LNCaP clone FGC (cell line): ENCODE measurements at regions not wholly inside any gene's neighbourhood (a gene's known extent, or its start where the extent isn't known, plus 50 kb on each side); places are given as distances from the start of the nearest gene placed in this dataset.

ENCODE experiments used
- DNase-seq: peaks from one replicate; pipeline ENCODE4 v3.0.0-alpha.2; 2011; ENCODE audit warnings: low read depth
- H3K4me3 ChIP-seq: 2 replicates; pipeline ENCODE4 v1.5.1; 2011; ENCODE audit warnings: mild to moderate bottlenecking, low read depth, low read length, control low read depth
- TF ChIP-seq, protein P1 (sequence below): IDR thresholded peaks from 2 replicates; pipeline ENCODE4 v1.5.1; 2012; ENCODE audit warnings: mild to moderate bottlenecking; ENCODE audit not compliant: control insufficient read depth, insufficient read depth; ENCODE audit errors: extremely low read depth

DNA sequence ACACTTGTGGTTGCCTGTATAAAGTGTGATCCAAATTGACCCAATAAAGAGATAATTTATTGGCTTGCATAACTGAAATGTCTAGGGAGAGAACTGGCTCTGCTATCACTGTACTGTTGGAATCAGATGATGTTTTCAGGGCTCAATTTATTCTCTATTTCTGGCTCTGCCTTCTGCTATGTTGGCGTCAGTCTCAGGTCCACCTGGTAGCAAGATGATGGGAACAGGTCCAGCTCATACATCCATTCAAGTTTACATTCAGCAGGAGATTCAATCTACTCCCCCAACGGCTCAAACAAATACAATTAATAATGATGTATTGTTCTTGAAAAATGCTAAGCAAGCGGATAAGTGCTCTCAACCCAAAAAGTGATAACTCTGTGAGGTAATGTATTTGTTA lies 297.7 kb upstream of the SYT4 start:
- TF ChIP-seq, protein P1, sequence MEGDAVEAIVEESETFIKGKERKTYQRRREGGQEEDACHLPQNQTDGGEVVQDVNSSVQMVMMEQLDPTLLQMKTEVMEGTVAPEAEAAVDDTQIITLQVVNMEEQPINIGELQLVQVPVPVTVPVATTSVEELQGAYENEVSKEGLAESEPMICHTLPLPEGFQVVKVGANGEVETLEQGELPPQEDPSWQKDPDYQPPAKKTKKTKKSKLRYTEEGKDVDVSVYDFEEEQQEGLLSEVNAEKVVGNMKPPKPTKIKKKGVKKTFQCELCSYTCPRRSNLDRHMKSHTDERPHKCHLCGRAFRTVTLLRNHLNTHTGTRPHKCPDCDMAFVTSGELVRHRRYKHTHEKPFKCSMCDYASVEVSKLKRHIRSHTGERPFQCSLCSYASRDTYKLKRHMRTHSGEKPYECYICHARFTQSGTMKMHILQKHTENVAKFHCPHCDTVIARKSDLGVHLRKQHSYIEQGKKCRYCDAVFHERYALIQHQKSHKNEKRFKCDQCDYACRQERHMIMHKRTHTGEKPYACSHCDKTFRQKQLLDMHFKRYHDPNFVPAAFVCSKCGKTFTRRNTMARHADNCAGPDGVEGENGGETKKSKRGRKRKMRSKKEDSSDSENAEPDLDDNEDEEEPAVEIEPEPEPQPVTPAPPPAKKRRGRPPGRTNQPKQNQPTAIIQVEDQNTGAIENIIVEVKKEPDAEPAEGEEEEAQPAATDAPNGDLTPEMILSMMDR: no peak
- H3K4me3 ChIP-seq: no peak overlapping the region
- DNase-seq: no peak

DNA sequence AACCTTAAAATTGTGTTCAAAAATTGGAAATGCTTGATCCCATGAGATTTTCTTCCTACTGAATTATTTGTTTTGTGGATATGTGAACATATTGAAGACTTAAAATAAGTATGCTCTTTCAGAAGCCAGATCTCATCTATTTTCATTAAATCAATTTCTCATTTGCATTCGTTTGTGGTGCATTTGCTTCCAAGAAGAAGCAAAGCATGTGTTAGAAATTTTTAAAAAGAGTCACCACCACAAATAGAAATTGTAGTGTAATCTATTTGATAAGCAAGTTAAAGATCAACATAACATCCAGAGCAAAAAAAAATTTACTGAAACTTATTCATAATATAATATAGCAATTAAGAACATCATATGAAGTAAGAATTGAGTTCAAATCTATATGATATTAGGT lies 300.9 kb upstream of the SYT4 start:
- no peak overlapping the region for H3K4me3 ChIP-seq
- no peak for DNase-seq
- TF ChIP-seq, protein P1: no peak

DNA sequence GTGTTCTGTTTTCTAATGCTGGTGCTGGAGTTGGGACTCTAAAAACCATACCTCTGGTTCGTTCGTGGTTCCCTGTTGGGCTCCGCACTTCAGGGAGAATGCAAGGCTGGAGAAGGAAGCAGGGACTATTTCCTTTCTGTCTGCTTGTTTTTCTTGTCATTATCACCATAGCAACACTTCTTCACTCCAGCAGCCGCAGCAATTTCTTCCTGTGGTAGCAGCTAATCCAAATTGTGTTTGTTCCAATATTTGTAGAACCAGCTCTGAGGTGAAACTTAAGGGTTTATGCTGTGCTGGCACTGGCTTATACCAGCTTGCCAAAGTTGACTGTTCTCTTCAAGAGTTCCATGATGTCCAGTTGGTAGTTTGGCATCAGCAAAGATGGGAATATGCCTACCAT lies 301.4 kb upstream of the SYT4 start:
- H3K4me3 ChIP-seq: no peak overlapping the region
- TF ChIP-seq, protein P1: no peak
- no peak for DNase-seq

DNA sequence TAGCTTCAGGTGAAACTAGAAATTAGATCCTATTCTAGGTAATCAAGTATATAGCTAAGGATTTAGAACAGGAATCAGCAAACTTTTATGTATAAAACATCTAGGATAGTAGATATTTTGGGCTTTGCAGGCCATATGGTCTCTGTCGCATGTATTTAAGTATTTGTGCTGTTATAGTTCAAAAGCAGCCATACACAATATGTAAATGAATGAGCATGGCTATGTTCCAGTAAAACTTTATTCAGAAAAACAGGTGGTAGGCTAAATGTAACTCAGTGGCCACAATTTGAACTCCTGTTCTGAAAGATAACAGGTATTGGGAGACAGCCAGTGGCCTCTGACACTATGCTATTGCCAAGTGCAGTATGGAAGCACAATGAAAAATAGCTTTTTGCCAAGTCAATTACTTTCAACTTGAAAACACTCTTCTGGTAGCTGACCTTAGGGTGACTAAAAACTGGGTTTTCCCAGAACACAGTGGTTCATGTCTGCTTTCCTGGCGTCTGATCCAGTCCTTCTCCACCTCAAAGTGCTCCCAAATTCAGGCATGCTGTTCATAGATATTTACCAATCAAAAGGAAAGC lies 304.7 kb upstream of the SYT4 start:
- H3K4me3 ChIP-seq: no peak overlapping the region
- TF ChIP-seq, protein P1: no peak
- no peak for DNase-seq

DNA sequence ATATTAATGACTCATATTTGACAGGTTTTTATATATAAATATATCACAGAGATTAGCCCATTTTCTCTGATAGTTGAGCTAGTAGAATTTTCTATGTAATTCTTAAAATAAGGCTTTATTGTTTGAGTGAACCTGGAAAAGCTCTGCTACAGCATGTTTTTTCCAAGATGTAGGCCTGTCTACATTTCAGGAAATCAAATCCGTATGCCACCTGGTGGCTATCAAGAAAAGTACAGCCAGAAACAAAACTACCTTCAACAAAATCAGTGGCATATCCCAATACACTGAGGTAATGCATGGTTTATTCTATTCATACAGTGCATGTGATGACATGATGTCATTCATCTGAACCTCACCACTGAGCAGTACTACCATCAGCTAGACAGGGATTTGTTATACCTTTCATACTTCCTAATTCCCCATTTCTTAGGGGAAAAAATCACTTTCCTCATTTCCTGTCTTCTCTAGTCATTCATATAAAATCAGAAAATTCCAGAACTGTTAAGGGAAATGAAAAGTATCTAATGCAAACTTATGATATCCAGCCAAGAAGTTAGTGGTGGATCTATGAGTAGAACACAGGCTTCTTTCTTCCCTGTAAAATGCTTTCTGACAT lies 310.4 kb upstream of the SYT4 start:
- no peak overlapping the region for H3K4me3 ChIP-seq
- TF ChIP-seq, protein P1: peak; percentile 67
- no peak for DNase-seq

DNA sequence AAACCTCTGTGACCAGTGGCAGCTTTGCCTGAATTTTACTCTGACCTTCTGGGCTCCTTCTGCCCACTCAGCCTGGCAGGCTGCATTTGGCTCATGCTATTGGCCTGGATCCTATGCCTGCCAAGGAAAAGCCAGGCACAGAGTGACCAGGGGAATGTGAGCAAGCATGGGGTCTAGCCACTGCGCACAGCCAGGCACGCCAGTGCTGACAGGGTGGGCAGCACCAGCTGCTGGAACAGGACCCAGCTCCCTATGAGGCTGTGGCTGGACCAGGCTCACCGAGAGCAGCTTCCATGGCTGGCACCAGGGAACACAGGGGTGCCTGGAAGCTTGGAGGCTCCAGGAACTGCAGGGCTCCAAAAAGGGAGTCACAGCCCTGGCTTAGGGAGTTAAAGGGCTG lies 311.5 kb upstream of the SYT4 start:
- no peak for DNase-seq
- no peak overlapping the region for H3K4me3 ChIP-seq
- TF ChIP-seq, protein P1: no peak

DNA sequence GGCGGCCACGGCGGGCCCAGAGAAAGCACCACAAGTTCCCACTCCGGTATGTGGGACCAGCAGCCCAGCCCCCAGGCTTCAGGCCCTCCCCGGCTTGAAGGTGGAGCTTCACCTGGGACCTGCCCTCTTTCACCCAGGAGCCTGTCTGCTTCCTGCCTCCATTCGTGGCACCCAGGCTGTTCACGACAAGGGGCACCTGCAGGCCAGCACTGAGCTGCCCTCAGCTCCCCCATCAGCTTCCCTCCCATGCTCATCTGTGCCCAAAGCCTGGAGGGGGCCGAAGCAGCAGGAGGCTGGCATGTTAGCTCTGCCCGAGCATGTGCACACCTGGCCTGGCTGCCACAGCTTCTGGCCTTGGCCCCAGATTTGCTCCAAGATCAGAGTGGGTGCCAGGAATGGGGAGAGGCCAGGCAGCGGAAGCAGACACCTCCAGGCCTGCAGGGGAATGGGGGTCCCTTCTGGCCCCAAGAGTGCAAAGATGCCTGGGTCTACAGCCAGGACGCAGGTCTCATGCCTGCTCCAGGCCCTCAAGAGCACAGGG lies 312.4 kb upstream of the SYT4 start:
- TF ChIP-seq, protein P1: no peak
- no peak for DNase-seq
- no peak overlapping the region for H3K4me3 ChIP-seq
